Sigmoid colon (tissue), 6 donors: ENCODE measurements at regions not wholly inside any gene's neighbourhood (a gene's known extent, or its start where the extent isn't known, plus 50 kb on each side); places are given as distances from the start of the nearest gene placed in this dataset.

Experiments used
- DNase-seq: peaks from one replicate; pipeline ENCODE4 v3.0.0-alpha.2; 2019
- H3K27ac ChIP-seq, 4 donors: fragments of 200-600 bp; sonication (generic); one replicate each; pipeline ENCODE4 v1.5.1; 2016 to 2019; ENCODE audit warnings: mild to moderate bottlenecking in 1 of 4
- H3K27me3 ChIP-seq, 3 donors: fragments of 200-600 bp; sonication (generic); one replicate each; pipeline ENCODE4 v1.5.1; 2019; ENCODE audit warnings: mild to moderate bottlenecking in 1 of 3
- H3K36me3 ChIP-seq, 4 donors: fragments of 200-600 bp; sonication (generic); one replicate each; pipeline ENCODE4 v1.5.1; 2016 to 2019
- H3K4me1 ChIP-seq, 4 donors: fragments of 200-600 bp; sonication (generic); one replicate each; pipeline ENCODE4 v1.5.1; 2017 to 2019
- H3K4me3 ChIP-seq, 4 donors: fragments of 200-600 bp; sonication (generic); one replicate each; pipeline ENCODE4 v1.5.1; 2017 to 2019; ENCODE audit warnings: mild to moderate bottlenecking in 2 of 4, moderate library complexity in 1 of 4
- H3K9me3 ChIP-seq, 4 donors: fragments of 200-600 bp in 3 of 4; sonication (generic) in 3 of 4; one replicate each; pipeline versions ENCODE4 v1.5.1 to v1.6.1; 2013 to 2019
- CTCF ChIP-seq, 4 experiments: fragments of 450-650 bp in 3 of 4; fragments of 200-600 bp in 1 of 4; IDR thresholded peaks; one replicate each; pipeline ENCODE4 v1.5.1; 2016 to 2019; ENCODE audit warnings: antibody characterized with exemption in 4 of 4, mild to moderate bottlenecking in 3 of 4, moderate library complexity in 2 of 4
- EP300 ChIP-seq, 4 donors: sonication (generic); formaldehyde crosslinking; IDR thresholded peaks; one replicate each; pipeline ENCODE4 v1.6.1; 2017; ENCODE audit warnings: antibody characterized with exemption in 4 of 4
- POLR2A ChIP-seq, 2 donors: fragments of 450-650 bp; IDR thresholded peaks; one replicate each; pipeline ENCODE4 v1.6.1; 2016; ENCODE audit warnings: antibody characterized with exemption in 2 of 2, mild to moderate bottlenecking in 2 of 2, moderate library complexity in 2 of 2
- POLR2AphosphoS5 ChIP-seq, 4 donors: sonication (generic); formaldehyde crosslinking; IDR thresholded peaks; one replicate each; pipeline ENCODE4 v1.6.1; 2017; ENCODE audit warnings: antibody characterized with exemption in 4 of 4
- WGBS, 2 donors: extraction: QIAGEN DNeasy Blood & Tissue Kit; methylation state at CpG; one replicate each; pipeline ENCODE4 v1.1.7; 2013; 5-methylcytosine and 5-hydroxymethylcytosine counted together
- intact Hi-C: fragments of 100-400 bp; cut with DNase I; formaldehyde crosslinking; loops from one replicate; pipeline ENCODE4 v1.15.1; 2023
- donor health status: healthy with polysubstance abuse.
- donor health status: healthy.

- DNase-seq: no peak
- H3K4me1 ChIP-seq: peaks cover 0 to 13% (median 6%) of the 10 kb centered on the region in 4 donors
- WGBS, 2 donors: 62 to 77% methylated on average over 2 of the region's 2 CpGs
- H3K9me3 ChIP-seq: no peaks in the 10 kb centered on the region
- no peak for TF ChIP-seq POLR2AphosphoS5 (IDR thresholded peaks at IDR 0.05)
- no peak for TF ChIP-seq CTCF (IDR thresholded peaks at IDR 0.05)
- TF ChIP-seq EP300 (IDR thresholded peaks at IDR 0.05): no peak
- TF ChIP-seq POLR2A (IDR thresholded peaks at IDR 0.05): no peak
- intact Hi-C loops: no loop called here
- H3K4me3 ChIP-seq: no peak overlapping the region
- no peaks in the 10 kb centered on the region for H3K27me3 ChIP-seq
- H3K36me3 ChIP-seq: no peaks in the 10 kb centered on the region
- no peak overlapping the region for H3K27ac ChIP-seq
Measured at GRCh38 chr2:225773148-225773547, 373.6 kb downstream of the NYAP2 start.

- no peak for DNase-seq
- peak overlapping the region in 1 of 4 donors; percentile 41 for H3K27ac ChIP-seq
- H3K9me3 ChIP-seq: no peaks in the 10 kb centered on the region
- no peak for TF ChIP-seq CTCF (IDR thresholded peaks at IDR 0.05)
- TF ChIP-seq EP300 (IDR thresholded peaks at IDR 0.05): no peak
- no peak for TF ChIP-seq POLR2AphosphoS5 (IDR thresholded peaks at IDR 0.05)
- TF ChIP-seq POLR2A (IDR thresholded peaks at IDR 0.05): no peak
- H3K4me3 ChIP-seq: no peak overlapping the region
- intact Hi-C loops: no loop called here
- WGBS, 2 donors: 94 to 95% methylated on average over 2 of the region's 2 CpGs
- no peaks in the 10 kb centered on the region for H3K36me3 ChIP-seq
- H3K4me1 ChIP-seq: peaks cover 0 to 16% (median 7%) of the 10 kb centered on the region in 4 donors
- H3K27me3 ChIP-seq: no peaks in the 10 kb centered on the region
Measured at GRCh38 chr2:225771701-225772100, 372.2 kb downstream of the NYAP2 start.

- TF ChIP-seq CTCF (IDR thresholded peaks at IDR 0.05): no peak
- TF ChIP-seq POLR2A (IDR thresholded peaks at IDR 0.05): no peak
- no peak for TF ChIP-seq EP300 (IDR thresholded peaks at IDR 0.05)
- TF ChIP-seq POLR2AphosphoS5 (IDR thresholded peaks at IDR 0.05): no peak
- Histone ChIP-seq H3K27me3 (no peaks in the 10 kb centered on the region), H3K36me3 (no peaks in the 10 kb centered on the region), H3K4me1 (peaks cover 0 to 25% (median 22%) of the 10 kb centered on the region in 4 donors), H3K9me3 (no peaks in the 10 kb centered on the region), H3K4me3 (no peak overlapping the region), H3K27ac (no peak overlapping the region)
- DNase-seq: no peak
- 89 to 92% methylated on average over 3 of the region's 3 CpGs for WGBS, 2 donors
- intact Hi-C loops: no loop called here
Measured at GRCh38 chr2:225768741-225769140, 369.2 kb downstream of the NYAP2 start.

GRCh38 chr2:225766431-225766830, 366.9 kb downstream of the NYAP2 start:
- no peak for DNase-seq
- intact Hi-C loops: no loop called here
- no peaks in the 10 kb centered on the region for H3K36me3 ChIP-seq
- H3K27ac ChIP-seq: peak overlapping the region in 3 of 4 donors; percentile 12 to 76 (median 30)
- no peaks in the 10 kb centered on the region for H3K27me3 ChIP-seq
- H3K4me3 ChIP-seq: no peak overlapping the region
- TF ChIP-seq POLR2AphosphoS5 (IDR thresholded peaks at IDR 0.05): no peak
- no peak for TF ChIP-seq EP300 (IDR thresholded peaks at IDR 0.05)
- TF ChIP-seq CTCF (IDR thresholded peaks at IDR 0.05): no peak
- no peak for TF ChIP-seq POLR2A (IDR thresholded peaks at IDR 0.05)
- peaks cover 0 to 19% (median 13%) of the 10 kb centered on the region in 4 donors for H3K4me1 ChIP-seq
- H3K9me3 ChIP-seq: no peaks in the 10 kb centered on the region
- 51 to 60% methylated on average over 5 of the region's 5 CpGs for WGBS, 2 donors

GRCh38 chr2:225765820-225766219, 366.3 kb downstream of the NYAP2 start:
- Histone ChIP-seq H3K27me3 (no peaks in the 10 kb centered on the region), H3K27ac (peak overlapping the region in 3 of 4 donors; percentile 12 to 76 (median 30)), H3K9me3 (no peaks in the 10 kb centered on the region), H3K4me3 (no peak overlapping the region), H3K4me1 (peaks cover 0 to 19% (median 13%) of the 10 kb centered on the region in 4 donors), H3K36me3 (no peaks in the 10 kb centered on the region)
- 86 to 92% methylated on average over 1 of the region's 1 CpG for WGBS, 2 donors
- intact Hi-C loops: no loop called here
- DNase-seq: no peak
- TF ChIP-seq POLR2A (IDR thresholded peaks at IDR 0.05) (no peak), CTCF (IDR thresholded peaks at IDR 0.05) (no peak), EP300 (IDR thresholded peaks at IDR 0.05) (no peak), POLR2AphosphoS5 (IDR thresholded peaks at IDR 0.05) (no peak)
